Aorta (tissue), 5 donors: ENCODE measurements at regions not wholly inside any gene's neighbourhood (a gene's known extent, or its start where the extent isn't known, plus 50 kb on each side); places are given as distances from the start of the nearest gene placed in this dataset.

Source experiments
- ATAC-seq: fragments of 200-7000 bp; cut with Tn5 transposase; one replicate; pipeline ENCODE4 v1.9.1; 2022; ENCODE audit warnings: moderate library complexity; ENCODE audit not compliant: low FRiP score
- DNase-seq, 2 donors: peaks; one replicate each; pipeline ENCODE4 v3.0.0-alpha.2; 2020
- H3K27ac ChIP-seq, 2 donors: one replicate each; pipeline ENCODE4 v1.5.1; 2013; ENCODE audit warnings: low read length in 2 of 2, mild to moderate bottlenecking in 2 of 2, moderate library complexity in 2 of 2, control low read depth in 1 of 2, inconsistent platforms in 1 of 2, low read depth in 1 of 2
- H3K27me3 ChIP-seq, 2 donors: one replicate each; pipeline ENCODE4 v1.6.1; 2013; ENCODE audit warnings: control low read depth in 1 of 2, low read length in 1 of 2, mild to moderate bottlenecking in 1 of 2, moderate library complexity in 1 of 2; ENCODE audit not compliant: insufficient read depth in 2 of 2, control insufficient read depth in 1 of 2
- H3K36me3 ChIP-seq, 2 donors: one replicate each; pipeline ENCODE4 v1.6.1; 2013; ENCODE audit warnings: control low read depth in 1 of 2, low read length in 1 of 2, mild to moderate bottlenecking in 1 of 2; ENCODE audit not compliant: insufficient read depth in 2 of 2, control insufficient read depth in 1 of 2
- H3K4me1 ChIP-seq, 2 donors: one replicate each; pipeline ENCODE4 v1.6.1; 2013; ENCODE audit warnings: low read length in 2 of 2, control low read depth in 1 of 2, mild to moderate bottlenecking in 1 of 2, moderate library complexity in 1 of 2; ENCODE audit not compliant: insufficient read depth in 2 of 2, control insufficient read depth in 1 of 2
- H3K4me3 ChIP-seq, 2 donors: one replicate each; pipeline ENCODE4 v1.5.1; 2013; ENCODE audit warnings: low read length in 2 of 2, control low read depth in 1 of 2, mild to moderate bottlenecking in 1 of 2
- H3K9me3 ChIP-seq: one replicate; pipeline ENCODE4 v1.6.1; 2013; ENCODE audit warnings: mild to moderate bottlenecking, low read length; ENCODE audit not compliant: control insufficient read depth
- WGBS, 2 donors: extraction: QIAGEN DNeasy Blood & Tissue Kit; methylation state at CpG; one replicate each; pipeline ENCODE4 v1.1.7; 2013; 5-methylcytosine and 5-hydroxymethylcytosine counted together
- intact Hi-C, 2 donors: fragments of 100-400 bp; cut with DNase I; formaldehyde crosslinking; loops; one replicate each; pipeline versions ENCODE4 v1.14.2 to v1.15.0; 2022
- donor health status: healthy with polysubstance abuse.
- donor health status: Bipolar disorder and iron deficiency.
- donor health status: DM: no; HTN: no; CAD: no.
- donor health status: DM: no; HTN: no; CAD: no.
- donor health status: DM: yes; HTN: yes; CAD: no.

GRCh38 chr4:16992566-16993225, 94.3 kb upstream of the LDB2 start:
- H3K36me3 ChIP-seq = no peaks in the 10 kb centered on the region
- intact Hi-C loops = no loop called here
- H3K27me3 ChIP-seq = no peaks in the 10 kb centered on the region
- ATAC-seq (no peak), DNase-seq (no peak)
- no peaks in the 10 kb centered on the region for H3K9me3 ChIP-seq
- peaks cover 0 to 3% of the 10 kb centered on the region in 2 donors for H3K4me1 ChIP-seq
- no peak overlapping the region for H3K27ac ChIP-seq
- WGBS, 2 donors = 29% methylated on average over 5 of the region's 5 CpGs
- no peak overlapping the region for H3K4me3 ChIP-seq

GRCh38 chr4:16991450-16991849, 93.0 kb upstream of the LDB2 start:
- intact Hi-C loops = no loop called here
- Histone ChIP-seq H3K4me3 (no peak overlapping the region), H3K9me3 (no peaks in the 10 kb centered on the region), H3K36me3 (no peaks in the 10 kb centered on the region), H3K27me3 (no peaks in the 10 kb centered on the region), H3K4me1 (peaks cover 0 to 3% of the 10 kb centered on the region in 2 donors), H3K27ac (no peak overlapping the region)
- WGBS, 2 donors = 91% methylated on average over 5 of the region's 5 CpGs
- DNase-seq (no peak), ATAC-seq (no peak)

GRCh38 chr4:16989371-16989770, 90.9 kb upstream of the LDB2 start:
- DNase-seq (no peak), ATAC-seq (no peak)
- H3K9me3 ChIP-seq = peaks cover 1% of the 10 kb centered on the region
- no peak overlapping the region for H3K4me3 ChIP-seq
- H3K27me3 ChIP-seq = no peaks in the 10 kb centered on the region
- intact Hi-C loops = no loop called here
- peaks cover 0 to 3% of the 10 kb centered on the region in 2 donors for H3K4me1 ChIP-seq
- WGBS, 2 donors = 88 to 95% methylated on average over 1 of the region's 1 CpG
- no peaks in the 10 kb centered on the region for H3K36me3 ChIP-seq
- no peak overlapping the region for H3K27ac ChIP-seq

GRCh38 chr4:16988814-16989213, 90.4 kb upstream of the LDB2 start:
- ATAC-seq = no peak
- intact Hi-C loops = no loop called here
- H3K27ac ChIP-seq = no peak overlapping the region
- 91 to 95% methylated on average over 2 of the region's 2 CpGs for WGBS, 2 donors
- peaks cover 1% of the 10 kb centered on the region for H3K9me3 ChIP-seq
- H3K4me3 ChIP-seq = no peak overlapping the region
- H3K4me1 ChIP-seq = peaks cover 0 to 3% of the 10 kb centered on the region in 2 donors
- DNase-seq = no peak
- no peaks in the 10 kb centered on the region for H3K36me3 ChIP-seq
- H3K27me3 ChIP-seq = no peaks in the 10 kb centered on the region

GRCh38 chr4:16977081-16977480, 78.6 kb upstream of the LDB2 start:
- no peaks in the 10 kb centered on the region for H3K27me3 ChIP-seq
- peaks cover 2% of the 10 kb centered on the region for H3K9me3 ChIP-seq
- no peak overlapping the region for H3K4me3 ChIP-seq
- H3K27ac ChIP-seq = no peak overlapping the region
- ATAC-seq (no peak), DNase-seq (no peak)
- intact Hi-C loops = no loop called here
- H3K4me1 ChIP-seq = no peaks in the 10 kb centered on the region
- no peaks in the 10 kb centered on the region for H3K36me3 ChIP-seq

GRCh38 chr4:16969696-16970135, 71.3 kb upstream of the LDB2 start:
- Histone ChIP-seq H3K27ac (no peak overlapping the region), H3K27me3 (no peaks in the 10 kb centered on the region), H3K4me3 (no peak overlapping the region), H3K9me3 (no peaks in the 10 kb centered on the region), H3K36me3 (no peaks in the 10 kb centered on the region), H3K4me1 (peaks cover 1 to 2% of the 10 kb centered on the region in 2 donors)
- DNase-seq (peak in 1 of 2 donors; percentile 47), ATAC-seq (peak; percentile 43)
- intact Hi-C loops = no loop called here
- 75 to 81% methylated on average over 8 of the region's 8 CpGs for WGBS, 2 donors

GRCh38 chr4:16967722-16968121, 69.3 kb upstream of the LDB2 start:
- no peaks in the 10 kb centered on the region for H3K9me3 ChIP-seq
- peaks cover 1 to 2% of the 10 kb centered on the region in 2 donors for H3K4me1 ChIP-seq
- H3K27ac ChIP-seq = no peak overlapping the region
- 0 to 5% methylated on average over 5 of the region's 5 CpGs for WGBS, 2 donors
- H3K36me3 ChIP-seq = no peaks in the 10 kb centered on the region
- peak; percentile 75 for ATAC-seq
- intact Hi-C loops = no loop called here
- peak; percentile 66 to 76 for DNase-seq
- H3K27me3 ChIP-seq = no peaks in the 10 kb centered on the region
- no peak overlapping the region for H3K4me3 ChIP-seq

- intact Hi-C loops = no loop called here
- DNase-seq (no peak), ATAC-seq (no peak)
- no peaks in the 10 kb centered on the region for H3K27me3 ChIP-seq
- no peaks in the 10 kb centered on the region for H3K4me1 ChIP-seq
- no peak overlapping the region for H3K4me3 ChIP-seq
- H3K27ac ChIP-seq = no peak overlapping the region
- 72 to 80% methylated on average over 1 of the region's 1 CpG for WGBS, 2 donors
- H3K9me3 ChIP-seq = peaks cover 2% of the 10 kb centered on the region
- no peaks in the 10 kb centered on the region for H3K36me3 ChIP-seq
Measured at GRCh38 chr4:16959305-16959704, 60.9 kb upstream of the LDB2 start.

GRCh38 chr4:16952896-16953630, 54.6 kb upstream of the LDB2 start:
- ATAC-seq (no peak), DNase-seq (no peak)
- H3K9me3 ChIP-seq = peaks cover 2% of the 10 kb centered on the region
- intact Hi-C loops = no loop called here
- H3K27me3 ChIP-seq = no peaks in the 10 kb centered on the region
- 5 to 10% methylated on average over 1 of the region's 1 CpG for WGBS, 2 donors
- H3K36me3 ChIP-seq = no peaks in the 10 kb centered on the region
- H3K4me3 ChIP-seq = no peak overlapping the region
- no peak overlapping the region for H3K27ac ChIP-seq
- no peaks in the 10 kb centered on the region for H3K4me1 ChIP-seq
